Glutamatergic neuron (in vitro differentiated cells): ENCODE measurements at regions not wholly inside any gene's neighbourhood (a gene's known extent, or its start where the extent isn't known, plus 50 kb on each side); places are given as distances from the start of the nearest gene placed in this dataset.

Source experiments
- DNase-seq: peaks from one replicate; pipeline ENCODE4 v3.0.0; 2022
- H3K27ac Mint-ChIP-seq: one replicate; pipeline ENCODE4 v1.8.0; 2020; ENCODE audit warnings: mild to moderate bottlenecking, mixed read lengths, inconsistent platforms; ENCODE audit not compliant: unreplicated experiment
- H3K27me3 Mint-ChIP-seq: one replicate; pipeline ENCODE4 v1.8.0; 2020; ENCODE audit warnings: mild to moderate bottlenecking, moderate library complexity, mixed read lengths, inconsistent platforms; ENCODE audit not compliant: unreplicated experiment
- H3K36me3 Mint-ChIP-seq: one replicate; pipeline ENCODE4 v1.8.0; 2020; ENCODE audit warnings: mild to moderate bottlenecking, mixed read lengths, inconsistent platforms; ENCODE audit not compliant: unreplicated experiment
- H3K4me1 Mint-ChIP-seq: one replicate; pipeline ENCODE4 v1.8.0; 2020; ENCODE audit warnings: mild to moderate bottlenecking, low read depth, mixed read lengths, inconsistent platforms; ENCODE audit not compliant: unreplicated experiment
- H3K4me3 Mint-ChIP-seq: one replicate; pipeline ENCODE4 v1.8.0; 2020; ENCODE audit warnings: mild to moderate bottlenecking, mixed read lengths, inconsistent platforms; ENCODE audit not compliant: unreplicated experiment
- H3K9me3 Mint-ChIP-seq: one replicate; pipeline ENCODE4 v1.8.0; 2020; ENCODE audit warnings: mild to moderate bottlenecking, moderate library complexity, mixed read lengths, inconsistent platforms; ENCODE audit not compliant: unreplicated experiment
- TF ChIP-seq, protein P1 (sequence below): fragments of 200-600 bp; sonication (generic); IDR thresholded peaks from one replicate; pipeline ENCODE4 v1.5.0; 2021; ENCODE audit not compliant: partially characterized antibody, unreplicated experiment

DNA sequence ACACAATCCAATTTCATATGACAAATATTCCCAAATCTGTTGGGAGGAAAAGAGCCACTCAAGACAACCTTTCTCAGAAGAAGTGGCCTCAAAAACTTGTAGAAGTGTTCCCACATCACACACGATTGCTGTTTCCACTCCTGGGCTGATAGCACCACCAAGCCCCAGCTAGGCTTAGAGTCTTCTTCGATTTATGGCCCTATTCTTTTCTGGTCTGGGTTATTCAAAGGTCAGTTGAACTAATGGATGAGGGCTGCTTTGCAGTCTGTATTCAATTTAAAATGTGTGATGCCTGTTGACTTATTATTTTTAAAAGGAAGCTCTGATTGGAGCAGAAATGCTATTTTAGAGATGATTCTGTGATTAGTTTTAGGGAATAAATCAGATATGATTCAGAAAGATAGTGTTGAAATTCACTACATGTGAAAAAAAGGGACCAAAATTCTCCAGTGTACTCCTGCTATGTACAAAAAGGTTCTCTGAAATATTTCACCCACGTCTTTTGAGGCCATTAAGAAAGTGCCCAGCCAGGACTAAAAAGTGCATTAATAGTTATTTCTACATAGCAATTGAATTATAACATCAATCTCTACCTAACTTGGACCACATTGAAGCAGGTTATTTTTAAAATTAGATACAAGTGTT lies 57.3 kb upstream of the SPON1 start:
- H3K4me1 Mint-ChIP-seq: no peaks in the 10 kb centered on the region
- no peak for DNase-seq
- TF ChIP-seq, protein P1, sequence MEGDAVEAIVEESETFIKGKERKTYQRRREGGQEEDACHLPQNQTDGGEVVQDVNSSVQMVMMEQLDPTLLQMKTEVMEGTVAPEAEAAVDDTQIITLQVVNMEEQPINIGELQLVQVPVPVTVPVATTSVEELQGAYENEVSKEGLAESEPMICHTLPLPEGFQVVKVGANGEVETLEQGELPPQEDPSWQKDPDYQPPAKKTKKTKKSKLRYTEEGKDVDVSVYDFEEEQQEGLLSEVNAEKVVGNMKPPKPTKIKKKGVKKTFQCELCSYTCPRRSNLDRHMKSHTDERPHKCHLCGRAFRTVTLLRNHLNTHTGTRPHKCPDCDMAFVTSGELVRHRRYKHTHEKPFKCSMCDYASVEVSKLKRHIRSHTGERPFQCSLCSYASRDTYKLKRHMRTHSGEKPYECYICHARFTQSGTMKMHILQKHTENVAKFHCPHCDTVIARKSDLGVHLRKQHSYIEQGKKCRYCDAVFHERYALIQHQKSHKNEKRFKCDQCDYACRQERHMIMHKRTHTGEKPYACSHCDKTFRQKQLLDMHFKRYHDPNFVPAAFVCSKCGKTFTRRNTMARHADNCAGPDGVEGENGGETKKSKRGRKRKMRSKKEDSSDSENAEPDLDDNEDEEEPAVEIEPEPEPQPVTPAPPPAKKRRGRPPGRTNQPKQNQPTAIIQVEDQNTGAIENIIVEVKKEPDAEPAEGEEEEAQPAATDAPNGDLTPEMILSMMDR: no peak
- no peaks in the 10 kb centered on the region for H3K9me3 Mint-ChIP-seq
- H3K36me3 Mint-ChIP-seq: no peaks in the 10 kb centered on the region
- H3K27ac Mint-ChIP-seq: no peak overlapping the region
- peaks cover 2% of the 10 kb centered on the region for H3K27me3 Mint-ChIP-seq
- H3K4me3 Mint-ChIP-seq: no peak overlapping the region

- peaks cover 2% of the 10 kb centered on the region for H3K27me3 Mint-ChIP-seq
- DNase-seq: no peak
- H3K9me3 Mint-ChIP-seq: no peaks in the 10 kb centered on the region
- H3K4me1 Mint-ChIP-seq: no peaks in the 10 kb centered on the region
- TF ChIP-seq, protein P1: no peak
- H3K36me3 Mint-ChIP-seq: no peaks in the 10 kb centered on the region
- no peak overlapping the region for H3K27ac Mint-ChIP-seq
- no peak overlapping the region for H3K4me3 Mint-ChIP-seq
Measured at GRCh38 chr11:13907678-13908077, 54.8 kb upstream of the SPON1 start.

DNA sequence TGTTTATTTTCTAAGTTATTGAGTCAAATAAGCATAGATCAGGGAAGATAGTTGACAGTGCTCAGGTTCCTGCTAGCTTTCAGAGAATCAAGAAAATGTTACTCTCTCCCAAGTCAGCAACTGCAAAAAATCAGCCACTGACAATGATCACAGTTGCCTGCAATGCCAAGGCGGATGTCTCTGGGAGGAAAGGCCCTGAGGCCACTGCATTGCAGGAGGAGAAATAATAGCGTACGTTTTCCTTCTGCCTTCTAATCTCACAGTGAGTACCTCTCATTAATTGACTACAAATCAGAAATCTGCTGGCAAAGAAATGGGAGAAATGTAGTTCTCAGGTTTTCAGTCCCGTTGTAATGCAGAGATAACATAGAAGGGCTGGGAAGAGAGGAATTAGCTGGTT lies 54.0 kb upstream of the SPON1 start:
- TF ChIP-seq, protein P1: no peak
- DNase-seq: no peak
- Mint-ChIP-seq H3K27ac (no peak overlapping the region), H3K9me3 (no peaks in the 10 kb centered on the region), H3K36me3 (no peaks in the 10 kb centered on the region), H3K4me1 (no peaks in the 10 kb centered on the region), H3K4me3 (no peak overlapping the region), H3K27me3 (no peaks in the 10 kb centered on the region)
